ENCODE measurements at regions not wholly inside any gene's neighbourhood (a gene's known extent, or its start where the extent isn't known, plus 50 kb on each side); places are given as distances from the start of the nearest gene placed in this dataset.
"Not testable (repeated sequence)": the region's sequence is repeated elsewhere in the genome, so short reads cannot be mapped to it uniquely, and the experiment has no call there.

- not testable (repeated sequence) for DNase-seq (ENCODE audit: low spot score)
Measured at GRCh38 chr1:817071-817599, 106.6 kb upstream of the SAMD11 start.

- DNase-seq (ENCODE audit: low spot score): not testable (repeated sequence)
Measured at GRCh38 chr1:817658-818617, 105.8 kb upstream of the SAMD11 start.

GRCh38 chr1:818618-819291 is 105.0 kb upstream of the SAMD11 start:
- no peak for DNase-seq (ENCODE audit: low spot score)

GRCh38 chr1:820962-821361 is 102.8 kb upstream of the SAMD11 start:
- no peak for DNase-seq (ENCODE audit: low spot score)

- DNase-seq (ENCODE audit: low spot score): not testable (repeated sequence)
Measured at GRCh38 chr1:826808-827207, 96.9 kb upstream of the SAMD11 start.

- DNase-seq (ENCODE audit: low spot score): peak; percentile 90
Measured at GRCh38 chr1:827211-828063, 96.3 kb upstream of the SAMD11 start.

GRCh38 chr1:829324-829723 is 94.4 kb upstream of the SAMD11 start:
- DNase-seq (ENCODE audit: low spot score): not testable (repeated sequence)

- DNase-seq (ENCODE audit: low spot score): peak; percentile 41
Measured at GRCh38 chr1:829932-830331, 93.8 kb upstream of the SAMD11 start.

- not testable (repeated sequence) for DNase-seq (ENCODE audit: low spot score)
Measured at GRCh38 chr1:830750-831149, 93.0 kb upstream of the SAMD11 start.

GRCh38 chr1:831522-831921 is 92.2 kb upstream of the SAMD11 start:
- no peak for DNase-seq (ENCODE audit: low spot score)

GRCh38 chr1:832136-832535 is 91.6 kb upstream of the SAMD11 start:
- DNase-seq (ENCODE audit: low spot score): no peak

GRCh38 chr1:833226-833625 is 90.5 kb upstream of the SAMD11 start:
- DNase-seq (ENCODE audit: low spot score): not testable (repeated sequence)

- DNase-seq (ENCODE audit: low spot score): not testable (repeated sequence)
Measured at GRCh38 chr1:835509-835908, 88.2 kb upstream of the SAMD11 start.

GRCh38 chr1:837601-838000 is 86.1 kb upstream of the SAMD11 start:
- not testable (repeated sequence) for DNase-seq (ENCODE audit: low spot score)

GRCh38 chr1:838291-838690 is 85.4 kb upstream of the SAMD11 start:
- DNase-seq (ENCODE audit: low spot score): not testable (repeated sequence)

- DNase-seq (ENCODE audit: low spot score): not testable (repeated sequence)
Measured at GRCh38 chr1:840592-840991, 83.1 kb upstream of the SAMD11 start.

- not testable (repeated sequence) for DNase-seq (ENCODE audit: low spot score)
Measured at GRCh38 chr1:841671-842425, 81.9 kb upstream of the SAMD11 start.

- DNase-seq (ENCODE audit: low spot score): peak; percentile 72
Measured at GRCh38 chr1:842799-843198, 80.9 kb upstream of the SAMD11 start.

GRCh38 chr1:843946-844345 is 79.8 kb upstream of the SAMD11 start:
- DNase-seq (ENCODE audit: low spot score): not testable (repeated sequence)

- no peak for DNase-seq (ENCODE audit: low spot score)
Measured at GRCh38 chr1:844472-845026, 79.2 kb upstream of the SAMD11 start.

GRCh38 chr1:845641-846040 is 78.1 kb upstream of the SAMD11 start:
- not testable (repeated sequence) for DNase-seq (ENCODE audit: low spot score)

All from hematopoietic multipotent progenitor cell treated with erythropoietin and hydrocortisone succinate and interleukin-3 and kit ligand, for 15 days (in vitro differentiated cells).